Activated CD4-positive, alpha-beta T cell treated with anti-CD3 and anti-CD28 coated beads for 36 hours (primary cell): ENCODE measurements at regions not wholly inside any gene's neighbourhood (a gene's known extent, or its start where the extent isn't known, plus 50 kb on each side); places are given as distances from the start of the nearest gene placed in this dataset.

Source experiments
- ATAC-seq: fragments of 200-7000 bp; cut with Tn5 transposase; one replicate; pipeline ENCODE4 v1.10.0; 2021; ENCODE audit warnings: mild to moderate bottlenecking, moderate library complexity
- CTCF ChIA-PET: fragments of 350-600 bp; sonication (Branson Sonifier 250); formaldehyde crosslinking; loops from one replicate; lab custom pipeline; 2021; ENCODE audit warnings: antibody characterized with exemption; lab: Charles Lee
- POLR2A ChIA-PET: fragments of 350-600 bp; sonication (Branson Sonifier 250); formaldehyde crosslinking; loops from one replicate; lab custom pipeline; 2021; ENCODE audit warnings: antibody characterized with exemption, inconsistent platforms; lab: Charles Lee
- DNase-seq: peaks from one replicate; pipeline ENCODE4 v3.0.0-alpha.2; 2020
- H3K27ac Mint-ChIP-seq: one replicate; pipeline ENCODE4 v1.8.0; 2021; ENCODE audit warnings: mixed read lengths
- H3K27me3 Mint-ChIP-seq: one replicate; pipeline ENCODE4 v1.8.0; 2021; ENCODE audit warnings: mixed read lengths
- H3K36me3 Mint-ChIP-seq: one replicate; pipeline ENCODE4 v1.8.0; 2021; ENCODE audit warnings: low read depth, mixed read lengths
- H3K4me1 Mint-ChIP-seq: one replicate; pipeline ENCODE4 v1.8.0; 2021; ENCODE audit warnings: mixed read lengths
- H3K4me3 Mint-ChIP-seq: one replicate; pipeline ENCODE4 v1.8.0; 2021; ENCODE audit warnings: mild to moderate bottlenecking, moderate library complexity, mixed read lengths
- H3K9me3 Mint-ChIP-seq: one replicate; pipeline ENCODE4 v1.8.0; 2021; ENCODE audit warnings: low read depth, mixed read lengths
- intact Hi-C, 2 experiments: fragments of 100-400 bp; cut with DNase I in 1 of 2; cut with micrococcal nuclease in 1 of 2; formaldehyde crosslinking; loops; one replicate each; pipeline versions ENCODE4 v1.14.2 to v1.15.1; 2022 to 2024; cut with DNase I, micrococcal nuclease

DNA sequence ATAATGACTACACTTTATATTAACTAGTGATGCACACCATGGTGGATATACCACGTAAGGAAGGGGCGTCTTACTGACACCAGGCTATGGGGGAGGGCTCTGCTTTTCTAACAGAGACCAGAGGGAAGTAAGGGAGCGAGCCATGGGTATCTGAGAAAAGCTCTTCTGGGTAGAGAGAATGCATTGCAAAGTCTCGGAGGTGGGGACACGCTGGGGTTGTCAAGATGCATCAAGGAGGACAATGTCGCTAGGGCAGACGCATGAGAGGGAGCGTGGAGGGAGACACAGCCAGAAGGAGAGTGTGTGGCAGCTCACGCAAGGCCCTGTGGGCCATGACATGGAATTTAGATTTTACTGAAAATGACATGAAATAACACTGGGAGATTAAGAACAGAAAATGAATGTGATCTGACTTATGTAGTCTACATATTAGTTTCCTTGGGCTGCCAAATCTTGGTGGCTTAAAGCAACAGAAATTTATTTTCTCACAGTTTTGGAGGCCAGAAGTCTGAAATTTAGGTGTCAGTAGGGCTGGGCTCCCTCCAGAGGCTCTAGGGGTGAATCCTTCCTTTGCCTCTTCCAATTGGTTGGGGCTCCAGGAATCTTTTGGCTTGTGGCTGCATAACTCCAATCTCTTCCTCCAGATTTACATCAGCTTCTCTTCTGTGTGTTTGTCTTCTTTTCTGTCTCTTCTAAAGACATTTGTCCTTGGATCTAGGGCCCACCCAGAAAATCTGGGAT lies 352.2 kb downstream of the CYRIA start:
- ChIA-PET CTCF (no interaction called here), POLR2A (no interaction called here)
- Mint-ChIP-seq H3K27ac (no peak overlapping the region), H3K27me3 (peaks cover 6% of the 10 kb centered on the region), H3K9me3 (no peaks in the 10 kb centered on the region), H3K4me3 (no peak overlapping the region), H3K4me1 (no peaks in the 10 kb centered on the region), H3K36me3 (no peaks in the 10 kb centered on the region)
- intact Hi-C loops, result no loop called here
- ATAC-seq, result no peak
- no peak for DNase-seq

DNA sequence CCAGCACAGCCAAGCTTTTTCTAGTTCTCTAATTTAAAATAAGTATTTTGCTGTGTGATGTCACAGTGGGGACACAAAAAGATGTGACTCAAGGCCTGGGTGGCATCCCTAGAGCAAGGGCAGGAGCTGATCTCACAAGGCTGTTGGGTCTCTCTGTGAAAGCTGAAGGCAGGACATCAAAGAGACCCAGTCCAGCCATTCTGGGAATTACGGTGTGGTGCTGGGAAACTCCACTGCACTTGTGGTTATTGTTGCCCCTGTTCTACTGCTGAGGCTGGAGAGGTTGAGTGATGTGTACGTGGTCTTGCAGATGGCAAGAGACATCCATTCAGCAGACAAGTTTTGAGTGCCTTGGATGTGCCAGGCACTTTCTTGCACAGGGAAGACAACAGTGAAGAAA lies 352.9 kb downstream of the CYRIA start:
- Mint-ChIP-seq H3K4me1 (no peaks in the 10 kb centered on the region), H3K27me3 (peaks cover 6% of the 10 kb centered on the region), H3K27ac (no peak overlapping the region), H3K4me3 (no peak overlapping the region), H3K36me3 (no peaks in the 10 kb centered on the region), H3K9me3 (no peaks in the 10 kb centered on the region)
- no peak for ATAC-seq
- ChIA-PET CTCF (no interaction called here), POLR2A (no interaction called here)
- DNase-seq, result no peak
- intact Hi-C loops, result no loop called here

DNA sequence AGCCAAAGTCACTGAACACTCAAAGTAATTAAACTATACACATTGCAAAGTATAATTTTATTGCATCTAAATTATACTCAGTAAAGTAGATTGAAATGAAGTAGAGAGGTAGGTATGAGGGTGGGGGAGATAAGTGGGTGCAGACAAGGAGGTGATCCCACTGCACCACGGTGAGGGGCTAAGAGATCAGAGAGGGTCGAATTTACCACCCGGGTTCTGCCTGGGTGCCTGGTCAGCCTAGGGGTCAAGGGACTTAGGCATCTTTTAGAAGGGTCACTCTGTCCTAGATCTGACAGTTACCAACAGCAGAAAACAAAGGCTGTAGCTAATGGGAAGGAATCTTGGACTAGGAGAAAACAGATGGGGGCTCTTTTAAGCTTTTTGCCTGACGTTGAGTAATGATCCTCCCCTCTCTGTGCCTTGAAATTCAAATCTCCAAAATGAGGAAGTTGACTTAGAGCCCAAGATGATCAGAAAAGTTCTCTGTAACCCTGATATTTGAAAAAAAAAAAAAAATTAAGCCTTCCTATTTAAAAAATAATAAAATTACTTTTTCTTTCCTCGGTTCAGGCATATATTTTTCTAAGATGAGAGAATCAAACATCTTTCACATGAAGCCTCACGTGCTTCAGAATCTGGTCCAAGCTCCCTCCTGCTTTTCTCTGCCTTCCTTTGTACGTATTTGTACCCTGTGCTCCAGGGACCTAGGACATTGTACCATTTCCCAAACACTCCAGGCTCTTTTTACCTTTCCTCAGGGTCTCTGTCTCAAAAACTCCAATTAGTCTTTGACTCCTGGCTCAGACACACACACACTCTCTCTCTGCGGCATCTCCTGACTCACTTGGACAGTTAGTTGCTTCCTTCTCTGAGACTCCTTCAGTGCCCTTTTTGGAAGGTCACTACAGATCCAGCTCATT lies 353.9 kb downstream of the CYRIA start:
- Mint-ChIP-seq H3K27me3 (peaks cover 6% of the 10 kb centered on the region), H3K4me3 (no peak overlapping the region), H3K9me3 (no peaks in the 10 kb centered on the region), H3K27ac (no peak overlapping the region), H3K4me1 (no peaks in the 10 kb centered on the region), H3K36me3 (no peaks in the 10 kb centered on the region)
- ChIA-PET POLR2A (interaction anchor here (0.7 kb wide), 2 partner anchors 653 to 657 kb away, joined by 3 read pairs; no protein-coding TSS in a partner anchor), CTCF (interaction anchor here (0.7 kb wide), 1 partner anchor 121 kb away, joined by 3 read pairs; no protein-coding TSS in a partner anchor)
- intact Hi-C loops, result no loop called here
- ATAC-seq, result no peak
- no peak for DNase-seq

DNA sequence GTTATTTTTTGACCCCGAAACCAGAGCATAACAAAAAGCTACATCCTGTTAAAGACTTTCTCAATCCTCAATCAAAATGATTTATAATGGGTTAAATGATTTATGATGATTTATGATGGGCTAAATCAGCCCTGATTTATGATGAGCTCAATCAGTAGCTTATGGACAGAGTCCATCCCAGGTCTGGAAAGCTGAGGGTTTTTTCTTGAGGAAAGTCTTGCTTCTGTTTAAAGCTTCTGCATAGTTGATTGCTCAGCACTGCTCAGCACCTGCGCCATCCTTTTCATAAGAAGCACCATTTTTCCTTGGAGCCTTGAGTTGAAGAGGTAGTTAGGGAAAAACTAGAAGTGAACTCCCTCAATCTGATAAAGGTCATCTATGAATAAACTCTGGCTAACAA lies 356.8 kb downstream of the CYRIA start:
- no peak for DNase-seq
- ATAC-seq, result no peak
- no peak overlapping the region for H3K4me3 Mint-ChIP-seq
- POLR2A ChIA-PET, result no interaction called here
- H3K9me3 Mint-ChIP-seq, result no peaks in the 10 kb centered on the region
- CTCF ChIA-PET, result interaction anchor here (0.7 kb wide), 1 partner anchor 26 kb away, joined by 3 read pairs; no protein-coding TSS in a partner anchor
- no peaks in the 10 kb centered on the region for H3K4me1 Mint-ChIP-seq
- H3K36me3 Mint-ChIP-seq, result no peaks in the 10 kb centered on the region
- intact Hi-C loops, result no loop called here
- no peak overlapping the region for H3K27ac Mint-ChIP-seq
- H3K27me3 Mint-ChIP-seq, result peaks cover 8% of the 10 kb centered on the region

DNA sequence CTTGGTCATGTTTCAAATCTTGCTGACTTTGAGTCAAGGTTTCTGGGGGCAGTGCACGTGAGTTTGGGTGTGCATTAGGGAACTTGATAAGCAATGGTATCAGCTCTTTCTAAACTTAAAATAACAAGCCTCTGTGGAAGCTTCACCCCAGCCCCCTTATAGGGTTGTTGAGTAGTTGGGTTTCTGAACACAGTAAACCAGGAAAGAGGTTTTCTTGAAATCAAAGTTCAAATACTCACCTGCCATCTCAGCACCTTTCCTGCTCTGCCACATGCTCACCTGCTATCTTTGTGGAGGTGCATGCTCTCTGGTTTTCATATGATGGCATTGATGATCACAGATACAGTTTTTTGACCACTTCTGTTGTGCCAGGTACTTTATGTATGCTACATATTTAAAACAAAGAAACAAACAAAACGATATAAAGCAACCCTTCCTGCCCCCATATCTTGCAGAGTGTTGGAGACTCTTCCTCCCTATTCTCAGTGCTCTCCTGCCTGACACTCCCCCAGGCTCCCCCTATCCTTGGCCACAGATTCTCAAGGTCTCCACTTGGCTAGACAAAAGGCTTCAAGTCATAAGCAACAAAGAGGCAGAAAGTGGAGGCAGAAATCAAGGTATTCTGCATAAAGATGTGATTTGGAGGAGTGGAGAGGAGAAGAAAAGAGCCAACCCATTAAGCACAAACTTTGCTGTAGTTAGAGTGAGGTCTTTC lies 360.6 kb downstream of the CYRIA start:
- Mint-ChIP-seq H3K4me1 (peaks cover 4% of the 10 kb centered on the region), H3K27me3 (peaks cover 21% of the 10 kb centered on the region), H3K9me3 (no peaks in the 10 kb centered on the region), H3K27ac (no peak overlapping the region), H3K36me3 (no peaks in the 10 kb centered on the region), H3K4me3 (no peak overlapping the region)
- ATAC-seq (no peak), DNase-seq (no peak)
- ChIA-PET CTCF (no interaction called here), POLR2A (no interaction called here)
- intact Hi-C loops, result no loop called here

DNA sequence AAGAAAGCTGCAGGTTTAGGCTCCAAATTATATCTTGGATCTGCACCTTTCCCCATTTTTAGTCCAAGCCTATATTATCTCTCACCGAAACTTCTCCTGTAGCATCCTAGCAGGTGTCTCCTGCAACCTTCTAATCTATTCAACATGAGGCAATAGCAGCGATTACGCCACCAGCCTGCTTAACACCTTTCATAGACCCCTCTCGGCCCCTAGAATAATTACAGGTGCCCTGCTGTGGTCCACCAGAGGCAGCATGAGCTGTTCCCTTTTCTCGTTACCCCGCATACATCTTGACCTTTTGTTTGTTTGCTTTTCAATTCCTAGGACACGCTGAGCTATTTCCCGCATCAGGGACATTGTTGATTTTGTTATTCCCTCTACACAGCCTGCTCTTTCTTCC lies 361.9 kb downstream of the CYRIA start:
- H3K27ac Mint-ChIP-seq, result no peak overlapping the region
- H3K4me1 Mint-ChIP-seq, result peaks cover 4% of the 10 kb centered on the region
- POLR2A ChIA-PET, result no interaction called here
- ATAC-seq (no peak), DNase-seq (no peak)
- no peaks in the 10 kb centered on the region for H3K36me3 Mint-ChIP-seq
- peaks cover 21% of the 10 kb centered on the region for H3K27me3 Mint-ChIP-seq
- CTCF ChIA-PET, result no interaction called here
- intact Hi-C loops, result no loop called here
- H3K4me3 Mint-ChIP-seq, result no peak overlapping the region
- H3K9me3 Mint-ChIP-seq, result no peaks in the 10 kb centered on the region

DNA sequence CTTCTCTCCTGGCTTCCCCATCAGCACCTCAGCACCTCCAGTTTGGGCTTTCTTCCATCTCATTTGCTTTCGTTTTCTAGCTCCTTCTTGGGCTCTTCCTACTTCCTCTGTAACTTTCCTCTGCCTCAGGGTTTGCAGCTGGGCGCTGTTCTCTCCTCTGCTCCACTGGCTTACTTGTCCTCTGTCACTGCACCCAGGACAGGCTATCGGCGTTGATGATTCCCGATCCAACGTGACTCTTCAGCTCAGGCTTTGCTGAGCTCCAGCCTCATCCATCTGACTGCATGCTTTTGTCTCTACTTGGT lies 362.4 kb downstream of the CYRIA start:
- ATAC-seq, result no peak
- H3K36me3 Mint-ChIP-seq, result no peaks in the 10 kb centered on the region
- H3K27me3 Mint-ChIP-seq, result peaks cover 21% of the 10 kb centered on the region
- no peak overlapping the region for H3K4me3 Mint-ChIP-seq
- H3K9me3 Mint-ChIP-seq, result no peaks in the 10 kb centered on the region
- no peak overlapping the region for H3K27ac Mint-ChIP-seq
- H3K4me1 Mint-ChIP-seq, result peaks cover 4% of the 10 kb centered on the region
- ChIA-PET POLR2A (no interaction called here), CTCF (no interaction called here)
- DNase-seq, result no peak
- intact Hi-C loops, result no loop called here

DNA sequence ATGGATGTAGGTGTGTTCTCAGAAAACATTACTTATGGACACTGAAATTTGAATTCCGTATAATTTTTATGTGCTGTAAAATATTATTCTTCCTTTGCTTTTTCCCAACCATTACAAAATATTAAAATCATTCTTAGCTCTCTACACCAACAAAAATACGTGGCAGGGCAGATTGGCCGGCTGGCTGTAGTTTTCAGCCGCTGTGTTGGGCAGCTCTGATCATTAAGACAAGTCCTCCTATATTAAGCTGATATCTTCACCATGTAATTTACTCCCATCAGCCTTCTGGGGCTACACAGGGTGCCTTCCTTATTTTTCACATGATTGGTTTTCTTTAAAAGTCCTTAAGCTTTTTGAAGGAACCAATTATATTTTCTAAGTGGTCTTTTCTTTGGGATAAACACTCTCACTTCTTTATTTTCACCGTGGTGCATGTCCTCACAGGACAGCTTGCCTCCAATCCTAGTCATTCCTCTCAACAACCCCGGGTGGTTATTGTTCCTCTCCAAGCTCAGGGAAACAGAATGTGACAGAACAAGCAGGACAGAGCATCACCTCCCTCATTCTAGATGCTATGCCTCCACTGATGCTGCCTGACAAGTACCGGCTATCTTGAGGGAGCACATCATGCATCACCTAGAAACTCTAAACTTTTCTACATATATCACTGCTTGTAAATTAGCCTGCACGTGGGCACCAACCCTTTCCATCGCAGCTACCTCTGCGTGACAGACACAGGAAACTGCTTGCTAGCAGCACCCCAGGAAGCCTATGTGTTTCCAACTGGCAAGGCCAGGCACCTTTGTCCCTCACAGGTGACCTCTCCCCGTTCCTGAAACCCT lies 362.3 kb downstream of the MYCN start:
- CTCF ChIA-PET, result interaction anchor here (0.6 kb wide), 1 partner anchor 1562 kb away, joined by 3 read pairs; no protein-coding TSS in a partner anchor

DNA sequence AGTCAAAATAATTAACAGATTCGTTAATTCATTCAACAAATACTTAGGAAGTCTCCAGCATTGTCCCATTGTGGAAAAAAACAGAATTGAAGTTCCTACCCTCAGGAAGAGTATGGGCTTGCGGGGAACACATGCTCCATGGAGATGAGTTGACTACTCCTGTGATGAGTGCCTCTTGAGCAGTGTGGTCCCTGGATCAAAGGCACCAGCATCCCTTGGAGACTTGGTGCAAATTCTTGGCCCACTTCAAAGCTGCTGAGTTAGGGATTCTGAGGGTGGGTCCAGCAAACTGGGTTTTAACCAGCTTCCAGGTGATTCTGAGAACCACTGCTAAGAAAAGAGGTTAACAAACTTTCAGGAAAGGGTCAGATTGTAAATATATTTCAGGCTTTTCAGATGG lies 361.6 kb downstream of the MYCN start:
- Mint-ChIP-seq H3K27ac (no peak overlapping the region), H3K9me3 (no peaks in the 10 kb centered on the region), H3K4me3 (no peak overlapping the region), H3K27me3 (peaks cover 21% of the 10 kb centered on the region), H3K4me1 (peaks cover 4% of the 10 kb centered on the region), H3K36me3 (no peaks in the 10 kb centered on the region)
- CTCF ChIA-PET, result no interaction called here
- ATAC-seq (no peak), DNase-seq (no peak)
- intact Hi-C loops, result no loop called here
- POLR2A ChIA-PET, result no interaction called here

More for the DNA sequence above, 362.3 kb downstream of the MYCN start:
- no peaks in the 10 kb centered on the region for H3K36me3 Mint-ChIP-seq
- peaks cover 4% of the 10 kb centered on the region for H3K4me1 Mint-ChIP-seq
- H3K27me3 Mint-ChIP-seq, result peaks cover 21% of the 10 kb centered on the region
- intact Hi-C loops, result no loop called here
- no peak overlapping the region for H3K4me3 Mint-ChIP-seq
- POLR2A ChIA-PET, result no interaction called here
- ATAC-seq, result no peak
- H3K27ac Mint-ChIP-seq, result no peak overlapping the region
- DNase-seq, result no peak
- no peaks in the 10 kb centered on the region for H3K9me3 Mint-ChIP-seq

DNA sequence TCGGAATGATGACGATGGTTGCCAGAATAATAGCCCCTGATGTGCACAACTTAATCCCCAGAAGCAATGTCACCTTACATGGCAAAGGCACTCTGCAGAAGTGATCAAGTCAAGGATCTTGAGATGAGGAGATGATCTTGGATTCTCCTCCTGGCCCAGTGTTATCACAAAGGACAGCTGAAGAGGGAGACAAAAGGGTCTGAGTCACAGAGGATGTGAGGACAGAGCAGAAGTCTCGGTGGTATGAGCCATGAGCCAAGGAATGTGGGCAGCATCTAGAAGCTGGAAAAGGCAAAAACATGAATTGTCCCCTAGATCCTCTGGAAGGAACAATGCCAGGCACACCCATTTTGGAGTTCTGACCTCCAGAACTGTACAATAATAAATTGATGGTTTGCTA lies 358.5 kb downstream of the MYCN start:
- no peak overlapping the region for H3K27ac Mint-ChIP-seq
- peaks cover 16% of the 10 kb centered on the region for H3K27me3 Mint-ChIP-seq
- no peak overlapping the region for H3K4me3 Mint-ChIP-seq
- H3K36me3 Mint-ChIP-seq, result no peaks in the 10 kb centered on the region
- peaks cover 4% of the 10 kb centered on the region for H3K4me1 Mint-ChIP-seq
- H3K9me3 Mint-ChIP-seq, result no peaks in the 10 kb centered on the region
- intact Hi-C loops, result no loop called here
- CTCF ChIA-PET, result no interaction called here
- ATAC-seq (no peak), DNase-seq (no peak)
- POLR2A ChIA-PET, result no interaction called here
